ENCODE measurements at regions not wholly inside any gene's neighbourhood (a gene's known extent, or its start where the extent isn't known, plus 50 kb on each side); places are given as distances from the start of the nearest gene placed in this dataset.
A peak's percentile ranks its signal among the peaks of the same experiment; 100 is the strongest.

GRCh38 chr3:94612631-94613030 lies 549.8 kb downstream of the NSUN3 start:
- no peak overlapping the region for H3K27ac ChIP-seq (ENCODE audit: low read length)
- DNase-seq = no peak
- WGBS (ENCODE audit: insufficient coverage) = no CpG with 5 or more reads among the region's 1 CpG
- no peaks in the 10 kb centered on the region for H3K36me3 ChIP-seq (ENCODE audit: control insufficient read depth, insufficient read depth, low read length)
- H3K4me3 ChIP-seq (ENCODE audit: low read length) = no peak overlapping the region
- no peaks in the 10 kb centered on the region for H3K9me3 ChIP-seq (replicated peaks; ENCODE audit: control insufficient read depth, low read depth, low read length)
- H3K27me3 ChIP-seq (ENCODE audit: control insufficient read depth, insufficient read depth, low read length) = no peaks in the 10 kb centered on the region
- H3K4me1 ChIP-seq (ENCODE audit: control insufficient read depth, insufficient read depth, low read length) = no peaks in the 10 kb centered on the region

GRCh38 chr3:94614192-94614591 lies 551.3 kb downstream of the NSUN3 start:
- Histone ChIP-seq H3K27ac (ENCODE audit: low read length) (no peak overlapping the region), H3K9me3 (replicated peaks; ENCODE audit: control insufficient read depth, low read depth, low read length) (no peaks in the 10 kb centered on the region), H3K4me3 (ENCODE audit: low read length) (no peak overlapping the region), H3K36me3 (ENCODE audit: control insufficient read depth, insufficient read depth, low read length) (no peaks in the 10 kb centered on the region), H3K4me1 (ENCODE audit: control insufficient read depth, insufficient read depth, low read length) (no peaks in the 10 kb centered on the region), H3K27me3 (ENCODE audit: control insufficient read depth, insufficient read depth, low read length) (no peaks in the 10 kb centered on the region)
- no peak for DNase-seq
- 58% methylated on average over 3 of the region's 4 CpGs for WGBS (ENCODE audit: insufficient coverage)

GRCh38 chr3:94615275-94616065 lies 552.6 kb downstream of the NSUN3 start:
- no CpG with 5 or more reads among the region's 2 CpGs for WGBS (ENCODE audit: insufficient coverage)
- DNase-seq = no peak
- H3K4me3 ChIP-seq (ENCODE audit: low read length) = no peak overlapping the region
- H3K36me3 ChIP-seq (ENCODE audit: control insufficient read depth, insufficient read depth, low read length) = no peaks in the 10 kb centered on the region
- H3K9me3 ChIP-seq (replicated peaks; ENCODE audit: control insufficient read depth, low read depth, low read length) = no peaks in the 10 kb centered on the region
- no peak overlapping the region for H3K27ac ChIP-seq (ENCODE audit: low read length)
- H3K27me3 ChIP-seq (ENCODE audit: control insufficient read depth, insufficient read depth, low read length) = no peaks in the 10 kb centered on the region
- no peaks in the 10 kb centered on the region for H3K4me1 ChIP-seq (ENCODE audit: control insufficient read depth, insufficient read depth, low read length)

- no peak overlapping the region for H3K27ac ChIP-seq (ENCODE audit: low read length)
- H3K4me3 ChIP-seq (ENCODE audit: low read length) = no peak overlapping the region
- no peaks in the 10 kb centered on the region for H3K36me3 ChIP-seq (ENCODE audit: control insufficient read depth, insufficient read depth, low read length)
- H3K27me3 ChIP-seq (ENCODE audit: control insufficient read depth, insufficient read depth, low read length) = no peaks in the 10 kb centered on the region
- WGBS (ENCODE audit: insufficient coverage) = no CpG with 5 or more reads among the region's 2 CpGs
- no peaks in the 10 kb centered on the region for H3K4me1 ChIP-seq (ENCODE audit: control insufficient read depth, insufficient read depth, low read length)
- DNase-seq = peak; percentile 3
- no peaks in the 10 kb centered on the region for H3K9me3 ChIP-seq (replicated peaks; ENCODE audit: control insufficient read depth, low read depth, low read length)
Measured at GRCh38 chr3:94616833-94617232, 554.0 kb downstream of the NSUN3 start.

- Histone ChIP-seq H3K27me3 (ENCODE audit: control insufficient read depth, insufficient read depth, low read length) (no peaks in the 10 kb centered on the region), H3K4me1 (ENCODE audit: control insufficient read depth, insufficient read depth, low read length) (no peaks in the 10 kb centered on the region), H3K36me3 (ENCODE audit: control insufficient read depth, insufficient read depth, low read length) (no peaks in the 10 kb centered on the region), H3K27ac (ENCODE audit: low read length) (no peak overlapping the region), H3K9me3 (replicated peaks; ENCODE audit: control insufficient read depth, low read depth, low read length) (no peaks in the 10 kb centered on the region), H3K4me3 (ENCODE audit: low read length) (no peak overlapping the region)
- DNase-seq = no peak
- no CpG with 5 or more reads among the region's 2 CpGs for WGBS (ENCODE audit: insufficient coverage)
Measured at GRCh38 chr3:94617312-94617711, 554.5 kb downstream of the NSUN3 start.

- WGBS (ENCODE audit: insufficient coverage) = no CpG with 5 or more reads among the region's 3 CpGs
- no peaks in the 10 kb centered on the region for H3K27me3 ChIP-seq (ENCODE audit: control insufficient read depth, insufficient read depth, low read length)
- DNase-seq = no peak
- no peaks in the 10 kb centered on the region for H3K36me3 ChIP-seq (ENCODE audit: control insufficient read depth, insufficient read depth, low read length)
- H3K4me1 ChIP-seq (ENCODE audit: control insufficient read depth, insufficient read depth, low read length) = no peaks in the 10 kb centered on the region
- no peak overlapping the region for H3K27ac ChIP-seq (ENCODE audit: low read length)
- H3K4me3 ChIP-seq (ENCODE audit: low read length) = no peak overlapping the region
- no peaks in the 10 kb centered on the region for H3K9me3 ChIP-seq (replicated peaks; ENCODE audit: control insufficient read depth, low read depth, low read length)
Measured at GRCh38 chr3:94619643-94620042, 556.8 kb downstream of the NSUN3 start.

- Histone ChIP-seq H3K36me3 (ENCODE audit: control insufficient read depth, insufficient read depth, low read length) (no peaks in the 10 kb centered on the region), H3K27ac (ENCODE audit: low read length) (no peak overlapping the region), H3K27me3 (ENCODE audit: control insufficient read depth, insufficient read depth, low read length) (no peaks in the 10 kb centered on the region), H3K9me3 (replicated peaks; ENCODE audit: control insufficient read depth, low read depth, low read length) (peaks cover 3% of the 10 kb centered on the region), H3K4me3 (ENCODE audit: low read length) (no peak overlapping the region), H3K4me1 (ENCODE audit: control insufficient read depth, insufficient read depth, low read length) (no peaks in the 10 kb centered on the region)
- DNase-seq = no peak
- 0% methylated on average over 1 of the region's 1 CpG for WGBS (ENCODE audit: insufficient coverage)
Measured at GRCh38 chr3:94626573-94626972, 563.7 kb downstream of the NSUN3 start.

- Histone ChIP-seq H3K27ac (ENCODE audit: low read length) (no peak overlapping the region), H3K4me1 (ENCODE audit: control insufficient read depth, insufficient read depth, low read length) (no peaks in the 10 kb centered on the region), H3K4me3 (ENCODE audit: low read length) (no peak overlapping the region), H3K27me3 (ENCODE audit: control insufficient read depth, insufficient read depth, low read length) (no peaks in the 10 kb centered on the region), H3K9me3 (replicated peaks; ENCODE audit: control insufficient read depth, low read depth, low read length) (peaks cover 3% of the 10 kb centered on the region), H3K36me3 (ENCODE audit: control insufficient read depth, insufficient read depth, low read length) (no peaks in the 10 kb centered on the region)
- WGBS (ENCODE audit: insufficient coverage) = 83% methylated on average over 1 of the region's 1 CpG
- DNase-seq = no peak
Measured at GRCh38 chr3:94627689-94628088, 564.8 kb downstream of the NSUN3 start.

- Histone ChIP-seq H3K9me3 (replicated peaks; ENCODE audit: control insufficient read depth, low read depth, low read length) (peaks cover 2% of the 10 kb centered on the region), H3K27me3 (ENCODE audit: control insufficient read depth, insufficient read depth, low read length) (no peaks in the 10 kb centered on the region), H3K36me3 (ENCODE audit: control insufficient read depth, insufficient read depth, low read length) (no peaks in the 10 kb centered on the region), H3K4me1 (ENCODE audit: control insufficient read depth, insufficient read depth, low read length) (no peaks in the 10 kb centered on the region), H3K4me3 (ENCODE audit: low read length) (no peak overlapping the region), H3K27ac (ENCODE audit: low read length) (no peak overlapping the region)
- 87% methylated on average over 3 of the region's 3 CpGs for WGBS (ENCODE audit: insufficient coverage)
- no peak for DNase-seq
Measured at GRCh38 chr3:94643400-94643799, 580.5 kb downstream of the NSUN3 start.

GRCh38 chr3:94645790-94646189 lies 582.9 kb downstream of the NSUN3 start:
- no CpG with 5 or more reads among the region's 3 CpGs for WGBS (ENCODE audit: insufficient coverage)
- no peak overlapping the region for H3K4me3 ChIP-seq (ENCODE audit: low read length)
- no peak overlapping the region for H3K27ac ChIP-seq (ENCODE audit: low read length)
- no peaks in the 10 kb centered on the region for H3K36me3 ChIP-seq (ENCODE audit: control insufficient read depth, insufficient read depth, low read length)
- H3K27me3 ChIP-seq (ENCODE audit: control insufficient read depth, insufficient read depth, low read length) = no peaks in the 10 kb centered on the region
- peaks cover 2% of the 10 kb centered on the region for H3K9me3 ChIP-seq (replicated peaks; ENCODE audit: control insufficient read depth, low read depth, low read length)
- no peaks in the 10 kb centered on the region for H3K4me1 ChIP-seq (ENCODE audit: control insufficient read depth, insufficient read depth, low read length)
- no peak for DNase-seq

GRCh38 chr3:94647131-94647530 lies 584.3 kb downstream of the NSUN3 start:
- 40% methylated on average over 1 of the region's 3 CpGs for WGBS (ENCODE audit: insufficient coverage)
- Histone ChIP-seq H3K36me3 (ENCODE audit: control insufficient read depth, insufficient read depth, low read length) (no peaks in the 10 kb centered on the region), H3K9me3 (replicated peaks; ENCODE audit: control insufficient read depth, low read depth, low read length) (peaks cover 2% of the 10 kb centered on the region), H3K4me1 (ENCODE audit: control insufficient read depth, insufficient read depth, low read length) (no peaks in the 10 kb centered on the region), H3K27ac (ENCODE audit: low read length) (no peak overlapping the region), H3K4me3 (ENCODE audit: low read length) (no peak overlapping the region), H3K27me3 (ENCODE audit: control insufficient read depth, insufficient read depth, low read length) (no peaks in the 10 kb centered on the region)
- no peak for DNase-seq

All from muscle of leg (tissue), 3 donors.